GM18520 (cell line): ENCODE measurements at regions not wholly inside any gene's neighbourhood (a gene's known extent, or its start where the extent isn't known, plus 50 kb on each side); places are given as distances from the start of the nearest gene placed in this dataset.

Experiments used
- ATAC-seq: cut with Tn5 transposase; IDR thresholded peaks from one replicate; pipeline ENCODE4 v1.9.1; 2021; ENCODE audit not compliant: unreplicated experiment

- ATAC-seq = no peak
Observed at GRCh38 chr7:113715981-113716856, 202.6 kb downstream of the PPP1R3A start.

GRCh38 chr7:113715262-113715661, 203.5 kb downstream of the PPP1R3A start:
- ATAC-seq = no peak

- peak; percentile 89 for ATAC-seq
Observed at GRCh38 chr7:113710310-113711096, 208.3 kb downstream of the PPP1R3A start.

GRCh38 chr7:113705439-113705838, 213.4 kb downstream of the PPP1R3A start:
- ATAC-seq = no peak

- ATAC-seq = no peak
Observed at GRCh38 chr7:113698556-113699220, 220.1 kb downstream of the PPP1R3A start.

- ATAC-seq = no peak
Observed at GRCh38 chr7:113694149-113694548, 224.7 kb downstream of the PPP1R3A start.

- ATAC-seq = no peak
Observed at GRCh38 chr7:113684165-113684564, 234.6 kb downstream of the PPP1R3A start.

GRCh38 chr7:113677811-113678210, 241.0 kb downstream of the PPP1R3A start:
- no peak for ATAC-seq

GRCh38 chr7:113664867-113665266, 253.9 kb downstream of the PPP1R3A start:
- no peak for ATAC-seq

- no peak for ATAC-seq
Observed at GRCh38 chr7:113659416-113659815, 259.4 kb downstream of the PPP1R3A start.

- peak; percentile 89 for ATAC-seq
Observed at GRCh38 chr7:113657603-113658002, 261.2 kb downstream of the PPP1R3A start.

GRCh38 chr7:113652501-113652900, 266.3 kb downstream of the PPP1R3A start:
- no peak for ATAC-seq

- no peak for ATAC-seq
Observed at GRCh38 chr7:113649556-113649955, 269.3 kb downstream of the PPP1R3A start.

- ATAC-seq = no peak
Observed at GRCh38 chr7:113639221-113639620, 279.6 kb downstream of the PPP1R3A start.

- ATAC-seq = no peak
Observed at GRCh38 chr7:113636727-113637421, 281.9 kb downstream of the PPP1R3A start.

GRCh38 chr7:113635492-113635891, 283.3 kb downstream of the PPP1R3A start:
- no peak for ATAC-seq

GRCh38 chr7:113633073-113633472, 285.7 kb downstream of the PPP1R3A start:
- no peak for ATAC-seq

GRCh38 chr7:113628948-113629847, 289.6 kb downstream of the PPP1R3A start:
- peak; percentile 78 for ATAC-seq

- ATAC-seq = no peak
Observed at GRCh38 chr7:113625494-113626102, 293.2 kb downstream of the PPP1R3A start.
